ENCODE measurements at regions not wholly inside any gene's neighbourhood (a gene's known extent, or its start where the extent isn't known, plus 50 kb on each side); places are given as distances from the start of the nearest gene placed in this dataset.

DNA sequence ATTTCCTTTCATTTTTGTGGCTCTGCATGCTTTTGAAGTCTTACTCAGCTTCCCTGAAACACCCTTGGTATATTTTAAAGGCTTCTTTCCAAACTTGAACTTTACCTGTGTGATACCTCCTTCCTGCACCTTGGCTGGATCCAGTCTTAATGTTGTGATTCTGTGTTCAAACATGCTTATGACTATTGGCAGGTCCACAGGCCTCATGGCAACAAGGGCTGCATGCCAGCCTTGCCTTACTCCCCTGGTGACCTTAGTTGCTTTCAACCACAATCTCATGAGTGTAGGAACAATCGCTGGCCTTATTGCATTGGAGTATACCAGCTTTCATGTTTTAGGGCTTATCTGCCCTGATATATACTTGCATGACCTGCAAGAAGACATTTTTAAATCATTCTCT is 238.7 kb downstream of the KIF20B start:
- ChIA-PET CTCF (no interaction called here), POLR2A (no interaction called here)
- Histone ChIP-seq H3K4me3 (ENCODE audit: low read depth, low read length) (no peak overlapping the region), H3K27me3 (ENCODE audit: control insufficient read depth, insufficient read depth, low read length) (no peaks in the 10 kb centered on the region), H3K36me3 (ENCODE audit: control insufficient read depth, insufficient read depth, low read length) (no peaks in the 10 kb centered on the region)
- no peak for TF ChIP-seq CTCF (IDR thresholded peaks at IDR 0.05; ENCODE audit: insufficient read depth, low read depth, low read length)
- no peak for DNase-seq (ENCODE audit: low read depth)

DNA sequence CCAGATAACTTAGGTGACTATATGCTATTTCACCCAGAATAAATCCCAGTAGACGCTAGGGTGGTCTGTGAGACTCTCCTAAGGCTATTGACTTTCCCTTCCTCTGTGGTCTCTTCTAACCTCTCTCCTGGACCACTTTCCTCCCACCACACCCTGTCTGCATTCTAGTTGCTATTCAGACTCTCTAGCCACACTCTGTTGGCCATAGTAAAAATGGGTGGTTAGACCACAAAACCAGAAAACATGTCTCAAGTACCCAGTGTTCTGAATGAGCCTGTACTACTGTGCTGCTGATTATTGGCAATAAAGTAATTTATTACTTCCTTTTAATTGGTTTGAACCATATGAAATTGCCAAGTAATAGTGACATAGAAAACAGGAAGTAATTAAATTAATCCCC is 240.8 kb downstream of the KIF20B start:
- Histone ChIP-seq H3K36me3 (ENCODE audit: control insufficient read depth, insufficient read depth, low read length) (no peaks in the 10 kb centered on the region), H3K27me3 (ENCODE audit: control insufficient read depth, insufficient read depth, low read length) (no peaks in the 10 kb centered on the region), H3K4me3 (ENCODE audit: low read depth, low read length) (no peak overlapping the region)
- POLR2A ChIA-PET: no interaction called here
- TF ChIP-seq CTCF (IDR thresholded peaks at IDR 0.05; ENCODE audit: insufficient read depth, low read depth, low read length): no peak
- CTCF ChIA-PET: no interaction called here
- no peak for DNase-seq (ENCODE audit: low read depth)

GRCh38 chr10:89944138-89944537 is 242.7 kb downstream of the KIF20B start:
- DNase-seq (ENCODE audit: low read depth): no peak
- TF ChIP-seq CTCF (IDR thresholded peaks at IDR 0.05; ENCODE audit: insufficient read depth, low read depth, low read length): no peak
- H3K27me3 ChIP-seq (ENCODE audit: control insufficient read depth, insufficient read depth, low read length): no peaks in the 10 kb centered on the region
- POLR2A ChIA-PET: no interaction called here
- CTCF ChIA-PET: no interaction called here
- no peaks in the 10 kb centered on the region for H3K36me3 ChIP-seq (ENCODE audit: control insufficient read depth, insufficient read depth, low read length)
- H3K4me3 ChIP-seq (ENCODE audit: low read depth, low read length): no peak overlapping the region

GRCh38 chr10:89946106-89946505 is 244.7 kb downstream of the KIF20B start:
- TF ChIP-seq CTCF (IDR thresholded peaks at IDR 0.05; ENCODE audit: insufficient read depth, low read depth, low read length): no peak
- ChIA-PET POLR2A (no interaction called here), CTCF (interaction anchor here (1.1 to 1.7 kb wide), 4 partner anchors 9 to 161 kb away, joined by 3 to 4 read pairs (median 4); no protein-coding TSS in a partner anchor)
- Histone ChIP-seq H3K36me3 (ENCODE audit: control insufficient read depth, insufficient read depth, low read length) (no peaks in the 10 kb centered on the region), H3K4me3 (ENCODE audit: low read depth, low read length) (no peak overlapping the region), H3K27me3 (ENCODE audit: control insufficient read depth, insufficient read depth, low read length) (no peaks in the 10 kb centered on the region)
- no peak for DNase-seq (ENCODE audit: low read depth)

GRCh38 chr10:89949496-89949895 is 248.1 kb downstream of the KIF20B start:
- no peaks in the 10 kb centered on the region for H3K36me3 ChIP-seq (ENCODE audit: control insufficient read depth, insufficient read depth, low read length)
- DNase-seq (ENCODE audit: low read depth): no peak
- no peak for TF ChIP-seq CTCF (IDR thresholded peaks at IDR 0.05; ENCODE audit: insufficient read depth, low read depth, low read length)
- ChIA-PET CTCF (no interaction called here), POLR2A (no interaction called here)
- no peak overlapping the region for H3K4me3 ChIP-seq (ENCODE audit: low read depth, low read length)
- H3K27me3 ChIP-seq (ENCODE audit: control insufficient read depth, insufficient read depth, low read length): no peaks in the 10 kb centered on the region; the same call in 1 of the 2 replicates

Measured in BJ (cell line).